Nucleus accumbens (tissue), 56 donors: ENCODE measurements at regions not wholly inside any gene's neighbourhood (a gene's known extent, or its start where the extent isn't known, plus 50 kb on each side); places are given as distances from the start of the nearest gene placed in this dataset.
"Not testable (repeated sequence)": the region's sequence is repeated elsewhere in the genome, so short reads cannot be mapped to it uniquely, and the experiment has no call there.

Experiments
- DNase-seq, 56 donors: peaks; one replicate each; lab custom pipeline; 2025; lab: John Stamatoyannopoulos, UW

DNA sequence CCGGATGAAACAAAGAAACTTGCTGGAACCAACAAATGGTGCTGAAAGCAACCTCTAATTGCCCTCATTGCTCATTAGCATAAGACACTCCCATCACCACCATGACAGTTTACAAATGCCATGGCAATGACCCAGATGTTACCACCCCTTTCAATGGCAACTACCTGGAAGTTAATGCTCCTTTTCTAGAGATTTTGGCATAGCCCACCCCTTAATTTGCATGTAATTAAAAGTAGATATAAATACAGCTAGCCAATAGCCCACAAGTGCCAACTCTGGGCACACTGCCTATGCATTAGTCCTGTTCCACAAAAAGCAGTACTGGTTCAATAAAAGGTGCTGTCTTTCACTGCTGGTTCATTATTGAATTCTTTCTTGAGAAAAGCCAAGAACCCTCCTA, 410.3 kb upstream of the PPP1R2C start:
- peak in 1 of 56 donors; percentile 0 for DNase-seq

DNA sequence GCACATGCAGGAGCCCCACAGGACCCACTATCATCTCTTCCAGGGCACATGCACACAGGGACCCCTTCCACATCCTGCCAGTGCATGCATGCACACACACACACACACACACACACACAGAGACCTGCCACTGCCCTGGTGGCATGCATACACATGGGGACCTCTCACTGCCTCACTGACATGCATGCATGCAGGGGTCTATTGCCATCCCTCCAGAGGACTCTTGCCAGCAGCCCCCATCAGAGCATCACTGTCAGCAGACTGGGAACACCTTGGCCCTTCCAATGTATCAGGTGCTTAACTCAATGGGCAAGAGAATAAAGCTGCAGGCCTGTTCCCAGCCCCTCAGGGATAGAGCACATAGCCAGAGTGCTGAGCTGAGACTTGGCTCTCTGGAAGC, 433.6 kb upstream of the PPP1R2C start:
- no peak for DNase-seq

DNA sequence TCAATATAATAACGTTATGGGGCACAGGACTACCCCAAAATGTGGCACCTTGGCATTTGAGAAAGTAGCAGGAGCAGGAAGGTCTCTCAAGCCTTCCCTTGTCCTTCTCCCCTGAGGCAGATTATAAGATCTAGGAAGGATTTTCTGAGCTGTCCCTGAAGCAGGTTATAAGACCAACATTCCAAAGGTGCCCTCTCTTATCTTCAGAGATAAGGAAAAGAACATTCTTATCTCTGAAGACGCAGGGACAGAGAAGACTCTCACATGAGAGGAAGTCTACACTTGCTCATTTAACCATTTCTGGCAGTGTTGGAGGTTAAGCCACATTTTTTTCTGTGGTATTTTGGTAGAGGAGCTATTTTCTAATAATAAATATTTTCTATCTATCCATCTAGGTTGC, 437.9 kb upstream of the MAOA start:
- DNase-seq = no peak

DNA sequence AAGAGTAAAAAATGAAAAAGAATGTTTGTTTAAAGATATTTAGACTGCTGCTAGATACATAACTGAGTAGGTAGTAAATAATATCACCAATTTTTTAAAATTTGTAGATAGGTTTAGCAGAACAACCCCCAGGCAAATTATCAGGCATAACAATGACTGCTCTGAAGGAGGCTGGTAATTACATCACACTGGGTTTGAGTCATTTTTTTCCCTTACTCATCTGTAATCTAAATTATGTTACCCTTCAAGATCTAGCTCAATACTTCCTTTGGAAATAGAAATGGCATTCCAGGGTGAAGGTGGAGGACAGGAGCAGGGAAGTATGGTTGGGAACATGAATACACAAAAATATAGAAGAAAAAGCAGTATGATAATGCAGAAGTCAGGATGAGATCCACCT, 431.6 kb upstream of the MAOA start:
- no peak for DNase-seq

DNA sequence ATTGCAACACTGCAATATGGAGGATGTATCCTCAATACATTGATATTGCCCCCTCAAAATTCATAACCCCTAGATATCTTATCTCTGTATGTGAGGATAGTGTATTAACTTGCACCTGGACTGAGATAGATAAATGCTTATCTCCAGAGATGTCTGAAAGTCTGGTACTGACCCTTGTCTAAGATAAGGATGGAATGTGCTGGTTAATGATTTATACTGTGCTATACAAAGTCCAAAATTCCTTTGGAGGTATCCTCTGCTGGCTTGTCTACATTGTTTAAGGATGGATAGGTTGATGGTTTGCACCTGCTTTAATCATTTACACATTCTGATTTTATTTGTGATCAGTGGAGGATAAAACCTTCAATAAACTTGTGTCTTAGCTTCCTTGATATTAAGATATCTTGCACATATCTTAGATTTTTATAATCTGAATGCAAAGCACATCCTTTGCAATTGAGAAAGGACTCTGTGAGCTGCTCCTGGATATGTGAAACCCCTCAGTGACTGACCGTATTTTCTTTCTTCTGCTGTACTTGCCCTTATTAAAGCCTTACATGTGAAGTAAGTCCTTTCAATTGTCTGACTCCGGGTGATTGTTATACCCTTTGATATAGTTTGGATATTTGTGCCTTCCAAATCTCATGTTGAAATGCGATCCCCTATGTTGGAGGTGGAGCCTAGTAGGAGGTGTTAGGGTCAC, 430.3 kb upstream of the MAOA start:
- no peak for DNase-seq

GRCh38 chrX:43238461-43238945, 417.6 kb upstream of the MAOA start:
- DNase-seq = no peak

GRCh38 chrX:43239356-43239755, 416.7 kb upstream of the MAOA start:
- DNase-seq = no peak

DNA sequence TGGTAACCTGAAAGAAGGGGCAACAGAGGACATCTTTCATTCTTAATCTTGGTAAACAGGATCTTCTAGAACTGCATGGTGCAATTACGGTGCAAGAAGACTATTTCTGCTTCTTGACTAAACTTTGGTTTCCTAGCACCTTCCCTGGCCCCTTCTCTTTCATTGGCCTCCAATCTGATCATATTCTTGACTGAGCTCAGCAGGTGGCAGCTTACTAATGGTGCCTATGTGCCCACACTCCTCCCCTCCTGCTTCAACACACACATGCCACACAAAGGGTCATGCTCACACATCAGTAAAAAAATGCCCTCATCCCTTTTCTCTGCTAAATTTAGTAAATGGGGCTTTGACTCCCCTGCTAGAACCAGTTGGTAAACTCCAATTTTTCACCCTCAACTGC, 400.5 kb upstream of the MAOA start:
- no peak for DNase-seq

- DNase-seq = no peak
Observed at GRCh38 chrX:43266487-43266886, 389.6 kb upstream of the MAOA start.

DNA sequence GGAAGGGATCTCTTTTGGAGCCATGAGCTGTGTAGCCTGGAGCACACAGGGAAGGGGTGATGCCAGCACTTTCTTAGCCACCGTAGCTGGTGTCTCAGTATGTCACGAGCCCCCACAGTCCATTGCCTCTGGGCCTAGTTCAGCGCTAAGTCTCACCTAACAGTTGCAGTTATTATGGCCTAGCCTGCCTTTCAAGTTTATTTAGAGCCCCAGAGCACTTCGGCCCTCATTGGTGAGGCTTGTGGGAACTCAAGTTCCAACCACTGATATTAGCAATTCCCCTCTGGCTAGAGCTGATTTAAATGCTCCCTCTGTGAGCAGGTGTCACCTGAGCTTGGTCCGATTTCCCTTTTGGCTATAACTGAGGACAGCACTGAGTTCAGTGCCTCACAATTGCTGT, 388.4 kb upstream of the MAOA start:
- no peak for DNase-seq

DNA sequence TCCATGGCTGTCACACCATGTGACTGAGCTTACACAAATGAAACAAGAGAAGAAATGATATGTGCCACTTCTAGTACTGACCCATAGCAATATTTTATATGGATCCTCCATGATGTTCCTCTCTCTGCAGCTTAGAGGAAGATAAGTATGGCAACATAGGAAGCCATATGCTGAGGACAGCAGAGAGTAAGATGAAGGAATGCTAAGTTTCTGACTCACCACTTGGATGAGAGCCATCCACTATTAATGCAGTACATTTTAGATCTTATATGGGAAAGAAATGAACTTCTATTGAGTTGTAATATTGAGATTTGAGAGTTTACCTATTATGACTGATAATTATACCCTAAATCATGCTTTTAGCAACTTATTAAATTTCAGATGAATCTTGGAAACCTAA, 386.9 kb upstream of the MAOA start:
- no peak for DNase-seq

DNA sequence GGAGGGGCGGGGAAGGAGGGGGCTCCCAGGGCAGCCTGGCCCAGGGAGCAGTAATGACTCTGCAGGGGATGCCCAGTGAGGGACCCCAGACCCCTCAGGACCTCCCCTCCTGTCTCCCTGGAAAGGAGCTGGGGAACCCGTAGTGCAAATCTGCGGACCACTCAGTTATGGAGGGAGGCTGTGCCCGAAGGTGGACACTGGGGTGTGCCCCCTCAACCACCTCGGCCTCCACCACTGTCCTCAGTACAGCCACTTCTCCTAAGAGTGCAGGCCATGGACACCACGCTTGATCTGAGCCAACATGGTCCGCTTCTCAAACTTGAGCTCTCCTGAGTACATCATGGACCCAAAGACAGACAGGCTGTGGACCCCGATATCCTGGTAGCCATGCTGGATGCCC, 378.2 kb upstream of the MAOA start:
- no peak for DNase-seq

- no peak for DNase-seq
Observed at GRCh38 chrX:43278440-43278839, 377.7 kb upstream of the MAOA start.

DNA sequence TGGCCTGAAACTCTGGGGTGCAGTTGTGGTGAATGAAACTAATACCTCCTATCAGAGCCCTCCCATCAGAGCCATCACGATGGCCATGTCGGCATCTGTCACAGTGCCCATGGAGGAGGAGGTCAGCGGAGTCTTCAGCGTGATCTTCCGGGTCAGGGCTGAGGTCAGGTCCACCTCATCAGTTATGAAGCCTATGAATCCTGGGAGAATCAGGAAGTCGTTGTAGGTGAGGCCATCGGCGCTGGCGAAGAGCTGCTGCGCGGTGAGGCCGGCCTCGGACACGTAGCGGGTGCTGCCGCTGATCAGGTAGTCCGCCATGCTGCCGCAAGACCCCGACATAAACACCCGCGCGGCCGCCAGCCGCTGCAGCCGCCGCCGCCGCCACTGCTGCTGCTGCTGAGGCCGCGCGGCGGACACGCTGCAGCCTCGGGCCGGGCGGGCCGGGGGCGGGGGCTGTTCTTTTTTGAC, 376.7 kb upstream of the MAOA start:
- DNase-seq = no peak

DNA sequence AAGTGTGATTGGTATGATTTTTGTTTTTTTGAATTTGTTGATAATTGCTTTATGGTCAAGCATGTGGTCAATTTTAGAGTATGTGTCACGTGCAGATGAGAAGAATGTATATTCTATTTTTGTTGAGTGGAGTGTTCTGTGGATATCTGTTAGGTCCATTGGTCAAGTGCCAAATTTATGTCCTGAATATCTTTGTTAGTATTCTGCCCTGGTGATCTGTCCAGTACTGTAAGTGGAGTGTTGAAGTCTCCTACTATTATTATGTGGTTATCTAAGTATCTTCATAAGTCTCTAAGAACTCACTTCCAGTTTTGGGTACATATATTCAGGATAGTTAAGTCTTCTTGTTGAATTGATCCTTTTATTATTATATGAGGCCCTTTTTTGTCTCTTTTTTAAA, 372.9 kb upstream of the MAOA start:
- DNase-seq = no peak

GRCh38 chrX:43311625-43312024, 344.5 kb upstream of the MAOA start:
- not testable (repeated sequence) for DNase-seq

GRCh38 chrX:43313035-43313434, 343.1 kb upstream of the MAOA start:
- no peak for DNase-seq

DNA sequence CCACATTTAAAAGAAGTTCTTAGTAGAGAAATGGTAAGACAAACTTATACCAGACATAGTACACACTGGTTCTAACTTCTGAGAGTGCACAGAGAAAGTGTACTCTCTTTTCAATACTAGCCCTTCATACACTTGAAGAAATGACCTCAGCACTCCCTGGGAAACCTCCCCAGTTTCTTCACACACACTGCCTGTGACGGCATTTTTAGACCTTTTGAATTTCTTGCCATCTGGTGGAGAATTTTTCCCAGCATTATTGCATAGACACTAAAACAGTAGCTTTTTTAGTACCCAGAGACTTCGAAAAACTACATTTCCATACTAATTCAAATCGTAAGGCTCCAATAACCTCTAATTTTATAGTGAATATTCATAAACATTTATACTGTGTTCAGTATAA, 341.6 kb upstream of the MAOA start:
- DNase-seq = no peak

- no peak for DNase-seq
Observed at GRCh38 chrX:43315622-43316021, 340.5 kb upstream of the MAOA start.

GRCh38 chrX:43316146-43316545, 340.0 kb upstream of the MAOA start:
- DNase-seq = no peak

DNA sequence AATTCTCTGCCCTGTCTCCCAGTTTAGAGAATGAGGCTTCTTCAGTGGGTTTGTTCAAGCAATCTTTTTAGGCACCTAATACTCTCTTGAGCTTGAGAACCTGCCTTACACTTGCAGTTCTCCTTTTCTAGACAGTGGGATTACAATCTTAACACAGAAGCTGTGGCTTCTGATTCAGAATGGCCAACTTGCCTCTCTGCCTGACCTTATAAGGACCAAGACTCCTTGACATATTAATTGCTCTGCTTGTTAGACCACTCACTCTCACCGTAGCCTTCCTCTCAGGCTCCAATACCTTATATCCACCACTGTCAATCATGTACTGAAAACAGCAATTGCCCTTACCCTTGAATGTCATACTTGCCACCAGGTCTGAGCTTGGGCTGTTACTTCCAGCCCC, 338.7 kb upstream of the MAOA start:
- DNase-seq = no peak

- no peak for DNase-seq
Observed at GRCh38 chrX:43328358-43328946, 327.6 kb upstream of the MAOA start.
